ENCODE measurements at regions not wholly inside any gene's neighbourhood (a gene's known extent, or its start where the extent isn't known, plus 50 kb on each side); places are given as distances from the start of the nearest gene placed in this dataset.

DNA sequence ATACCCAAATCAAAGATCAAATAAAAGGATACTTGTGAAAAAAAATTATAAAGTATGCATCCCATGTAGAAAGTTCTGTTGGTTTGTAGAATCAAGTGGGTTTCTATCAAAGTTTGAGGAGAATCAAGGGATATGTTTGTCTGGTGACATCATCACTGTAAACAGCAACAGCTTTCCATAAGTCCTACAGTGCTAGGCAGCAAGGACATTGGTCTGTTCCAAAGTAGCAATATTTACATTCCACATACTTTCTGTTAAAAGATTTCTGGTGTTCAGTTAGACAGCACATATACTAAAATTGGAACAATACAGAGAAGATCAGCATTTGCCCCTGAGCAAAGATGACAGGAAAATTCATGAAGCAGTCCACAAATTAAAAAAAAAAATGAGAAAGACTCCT is 683.9 kb downstream of the XPNPEP1 start:
- ChIA-PET POLR2A (no interaction called here), CTCF (no interaction called here)
- H3K4me3 Mint-ChIP-seq: no peak overlapping the region
- H3K36me3 Mint-ChIP-seq: peaks cover 3% of the 10 kb centered on the region
- H3K9me3 Mint-ChIP-seq: peaks cover 13% of the 10 kb centered on the region
- H3K27ac Mint-ChIP-seq: no peak overlapping the region
- no peaks in the 10 kb centered on the region; the same call in 1 of the 2 replicates for H3K27me3 Mint-ChIP-seq (ENCODE audit: low read depth)
- no peak for TF ChIP-seq ZNF423 (CRISPR knock-in tag; IDR thresholded peaks at IDR 0.05)
- TF ChIP-seq, protein P1, sequence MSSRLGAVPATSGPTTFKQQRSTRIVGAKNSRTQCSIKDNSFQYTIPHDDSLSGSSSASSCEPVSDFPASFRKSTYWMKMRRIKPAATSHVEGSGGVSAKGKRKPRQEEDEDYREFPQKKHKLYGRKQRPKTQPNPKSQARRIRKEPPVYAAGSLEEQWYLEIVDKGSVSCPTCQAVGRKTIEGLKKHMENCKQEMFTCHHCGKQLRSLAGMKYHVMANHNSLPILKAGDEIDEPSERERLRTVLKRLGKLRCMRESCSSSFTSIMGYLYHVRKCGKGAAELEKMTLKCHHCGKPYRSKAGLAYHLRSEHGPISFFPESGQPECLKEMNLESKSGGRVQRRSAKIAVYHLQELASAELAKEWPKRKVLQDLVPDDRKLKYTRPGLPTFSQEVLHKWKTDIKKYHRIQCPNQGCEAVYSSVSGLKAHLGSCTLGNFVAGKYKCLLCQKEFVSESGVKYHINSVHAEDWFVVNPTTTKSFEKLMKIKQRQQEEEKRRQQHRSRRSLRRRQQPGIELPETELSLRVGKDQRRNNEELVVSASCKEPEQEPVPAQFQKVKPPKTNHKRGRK (CRISPR knock-in tag; IDR thresholded peaks at IDR 0.05; ENCODE audit: borderline replicate concordance): no peak
- TF ChIP-seq, protein P2, sequence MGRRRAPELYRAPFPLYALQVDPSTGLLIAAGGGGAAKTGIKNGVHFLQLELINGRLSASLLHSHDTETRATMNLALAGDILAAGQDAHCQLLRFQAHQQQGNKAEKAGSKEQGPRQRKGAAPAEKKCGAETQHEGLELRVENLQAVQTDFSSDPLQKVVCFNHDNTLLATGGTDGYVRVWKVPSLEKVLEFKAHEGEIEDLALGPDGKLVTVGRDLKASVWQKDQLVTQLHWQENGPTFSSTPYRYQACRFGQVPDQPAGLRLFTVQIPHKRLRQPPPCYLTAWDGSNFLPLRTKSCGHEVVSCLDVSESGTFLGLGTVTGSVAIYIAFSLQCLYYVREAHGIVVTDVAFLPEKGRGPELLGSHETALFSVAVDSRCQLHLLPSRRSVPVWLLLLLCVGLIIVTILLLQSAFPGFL (CRISPR knock-in tag; IDR thresholded peaks at IDR 0.05; ENCODE audit: borderline replicate concordance): no peak
- TF ChIP-seq, protein P3, sequence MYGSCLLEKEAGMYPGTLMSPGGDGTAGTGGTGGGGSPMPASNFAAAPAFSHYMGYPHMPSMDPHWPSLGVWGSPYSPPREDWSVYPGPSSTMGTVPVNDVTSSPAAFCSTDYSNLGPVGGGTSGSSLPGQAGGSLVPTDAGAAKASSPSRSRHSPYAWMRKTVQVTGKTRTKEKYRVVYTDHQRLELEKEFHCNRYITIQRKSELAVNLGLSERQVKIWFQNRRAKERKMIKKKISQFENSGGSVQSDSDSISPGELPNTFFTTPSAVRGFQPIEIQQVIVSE (CRISPR knock-in tag; IDR thresholded peaks at IDR 0.05; ENCODE audit: borderline replicate concordance): no peak
- TF ChIP-seq, protein P4, sequence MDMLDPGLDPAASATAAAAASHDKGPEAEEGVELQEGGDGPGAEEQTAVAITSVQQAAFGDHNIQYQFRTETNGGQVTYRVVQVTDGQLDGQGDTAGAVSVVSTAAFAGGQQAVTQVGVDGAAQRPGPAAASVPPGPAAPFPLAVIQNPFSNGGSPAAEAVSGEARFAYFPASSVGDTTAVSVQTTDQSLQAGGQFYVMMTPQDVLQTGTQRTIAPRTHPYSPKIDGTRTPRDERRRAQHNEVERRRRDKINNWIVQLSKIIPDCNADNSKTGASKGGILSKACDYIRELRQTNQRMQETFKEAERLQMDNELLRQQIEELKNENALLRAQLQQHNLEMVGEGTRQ (CRISPR knock-in tag; IDR thresholded peaks at IDR 0.05): no peak
- TF ChIP-seq OVOL2 (CRISPR knock-in tag; IDR thresholded peaks at IDR 0.05; ENCODE audit: borderline replicate concordance): no peak
- ATAC-seq (no peak), DNase-seq (ENCODE audit: low spot score) (no peak)
- H3K4me1 Mint-ChIP-seq: no peaks in the 10 kb centered on the region

DNA sequence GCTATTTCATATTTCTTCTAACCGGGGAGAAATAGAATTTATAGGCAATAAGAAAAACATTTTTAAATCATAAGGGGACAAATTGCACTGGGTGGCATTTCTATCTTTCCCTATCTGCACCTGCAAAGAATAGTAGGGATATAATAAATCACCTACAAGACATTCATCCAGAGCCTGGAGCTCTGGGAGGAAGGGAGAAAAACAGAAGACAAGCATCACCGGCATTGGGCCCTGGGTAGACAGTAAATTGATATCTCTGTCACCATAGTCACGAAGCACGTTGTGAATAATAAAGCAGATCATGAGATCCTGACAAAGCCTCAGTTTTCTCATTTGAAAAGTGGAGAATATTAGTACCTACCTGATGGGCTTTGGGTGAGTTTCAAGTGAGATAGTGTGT is 685.6 kb downstream of the XPNPEP1 start:
- no peaks in the 10 kb centered on the region for H3K36me3 Mint-ChIP-seq
- no peak for TF ChIP-seq CREM (CRISPR knock-in tag; IDR thresholded peaks at IDR 0.05)
- TF ChIP-seq, protein P5, sequence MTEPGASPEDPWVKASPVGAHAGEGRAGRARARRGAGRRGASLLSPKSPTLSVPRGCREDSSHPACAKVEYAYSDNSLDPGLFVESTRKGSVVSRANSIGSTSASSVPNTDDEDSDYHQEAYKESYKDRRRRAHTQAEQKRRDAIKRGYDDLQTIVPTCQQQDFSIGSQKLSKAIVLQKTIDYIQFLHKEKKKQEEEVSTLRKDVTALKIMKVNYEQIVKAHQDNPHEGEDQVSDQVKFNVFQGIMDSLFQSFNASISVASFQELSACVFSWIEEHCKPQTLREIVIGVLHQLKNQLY (CRISPR knock-in tag; IDR thresholded peaks at IDR 0.05): no peak
- TF ChIP-seq, protein P2 (CRISPR knock-in tag; IDR thresholded peaks at IDR 0.05; ENCODE audit: borderline replicate concordance): no peak
- TF ChIP-seq, protein P6, sequence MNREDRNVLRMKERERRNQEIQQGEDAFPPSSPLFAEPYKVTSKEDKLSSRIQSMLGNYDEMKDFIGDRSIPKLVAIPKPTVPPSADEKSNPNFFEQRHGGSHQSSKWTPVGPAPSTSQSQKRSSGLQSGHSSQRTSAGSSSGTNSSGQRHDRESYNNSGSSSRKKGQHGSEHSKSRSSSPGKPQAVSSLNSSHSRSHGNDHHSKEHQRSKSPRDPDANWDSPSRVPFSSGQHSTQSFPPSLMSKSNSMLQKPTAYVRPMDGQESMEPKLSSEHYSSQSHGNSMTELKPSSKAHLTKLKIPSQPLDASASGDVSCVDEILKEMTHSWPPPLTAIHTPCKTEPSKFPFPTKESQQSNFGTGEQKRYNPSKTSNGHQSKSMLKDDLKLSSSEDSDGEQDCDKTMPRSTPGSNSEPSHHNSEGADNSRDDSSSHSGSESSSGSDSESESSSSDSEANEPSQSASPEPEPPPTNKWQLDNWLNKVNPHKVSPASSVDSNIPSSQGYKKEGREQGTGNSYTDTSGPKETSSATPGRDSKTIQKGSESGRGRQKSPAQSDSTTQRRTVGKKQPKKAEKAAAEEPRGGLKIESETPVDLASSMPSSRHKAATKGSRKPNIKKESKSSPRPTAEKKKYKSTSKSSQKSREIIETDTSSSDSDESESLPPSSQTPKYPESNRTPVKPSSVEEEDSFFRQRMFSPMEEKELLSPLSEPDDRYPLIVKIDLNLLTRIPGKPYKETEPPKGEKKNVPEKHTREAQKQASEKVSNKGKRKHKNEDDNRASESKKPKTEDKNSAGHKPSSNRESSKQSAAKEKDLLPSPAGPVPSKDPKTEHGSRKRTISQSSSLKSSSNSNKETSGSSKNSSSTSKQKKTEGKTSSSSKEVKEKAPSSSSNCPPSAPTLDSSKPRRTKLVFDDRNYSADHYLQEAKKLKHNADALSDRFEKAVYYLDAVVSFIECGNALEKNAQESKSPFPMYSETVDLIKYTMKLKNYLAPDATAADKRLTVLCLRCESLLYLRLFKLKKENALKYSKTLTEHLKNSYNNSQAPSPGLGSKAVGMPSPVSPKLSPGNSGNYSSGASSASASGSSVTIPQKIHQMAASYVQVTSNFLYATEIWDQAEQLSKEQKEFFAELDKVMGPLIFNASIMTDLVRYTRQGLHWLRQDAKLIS (CRISPR knock-in tag; IDR thresholded peaks at IDR 0.05; ENCODE audit: borderline replicate concordance): no peak
- TF ChIP-seq, protein P4 (CRISPR knock-in tag; IDR thresholded peaks at IDR 0.05): no peak
- TF ChIP-seq ZNF232 (CRISPR knock-in tag; IDR thresholded peaks at IDR 0.05): no peak
- TF ChIP-seq RORB (CRISPR knock-in tag; IDR thresholded peaks at IDR 0.05): no peak
- no peak for TF ChIP-seq MXD4 (CRISPR knock-in tag; IDR thresholded peaks at IDR 0.05; ENCODE audit: borderline replicate concordance)
- TF ChIP-seq, protein P7, sequence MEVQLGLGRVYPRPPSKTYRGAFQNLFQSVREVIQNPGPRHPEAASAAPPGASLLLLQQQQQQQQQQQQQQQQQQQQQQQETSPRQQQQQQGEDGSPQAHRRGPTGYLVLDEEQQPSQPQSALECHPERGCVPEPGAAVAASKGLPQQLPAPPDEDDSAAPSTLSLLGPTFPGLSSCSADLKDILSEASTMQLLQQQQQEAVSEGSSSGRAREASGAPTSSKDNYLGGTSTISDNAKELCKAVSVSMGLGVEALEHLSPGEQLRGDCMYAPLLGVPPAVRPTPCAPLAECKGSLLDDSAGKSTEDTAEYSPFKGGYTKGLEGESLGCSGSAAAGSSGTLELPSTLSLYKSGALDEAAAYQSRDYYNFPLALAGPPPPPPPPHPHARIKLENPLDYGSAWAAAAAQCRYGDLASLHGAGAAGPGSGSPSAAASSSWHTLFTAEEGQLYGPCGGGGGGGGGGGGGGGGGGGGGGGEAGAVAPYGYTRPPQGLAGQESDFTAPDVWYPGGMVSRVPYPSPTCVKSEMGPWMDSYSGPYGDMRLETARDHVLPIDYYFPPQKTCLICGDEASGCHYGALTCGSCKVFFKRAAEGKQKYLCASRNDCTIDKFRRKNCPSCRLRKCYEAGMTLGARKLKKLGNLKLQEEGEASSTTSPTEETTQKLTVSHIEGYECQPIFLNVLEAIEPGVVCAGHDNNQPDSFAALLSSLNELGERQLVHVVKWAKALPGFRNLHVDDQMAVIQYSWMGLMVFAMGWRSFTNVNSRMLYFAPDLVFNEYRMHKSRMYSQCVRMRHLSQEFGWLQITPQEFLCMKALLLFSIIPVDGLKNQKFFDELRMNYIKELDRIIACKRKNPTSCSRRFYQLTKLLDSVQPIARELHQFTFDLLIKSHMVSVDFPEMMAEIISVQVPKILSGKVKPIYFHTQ (CRISPR knock-in tag; IDR thresholded peaks at IDR 0.05): no peak
- no peak for TF ChIP-seq ZNF396 (CRISPR knock-in tag; IDR thresholded peaks at IDR 0.05; ENCODE audit: borderline replicate concordance)
- DNase-seq (ENCODE audit: low spot score) (no peak), ATAC-seq (no peak)
- H3K4me1 Mint-ChIP-seq: no peaks in the 10 kb centered on the region
- ChIA-PET POLR2A (no interaction called here), CTCF (no interaction called here)
- no peak overlapping the region for H3K4me3 Mint-ChIP-seq
- peaks cover 4% of the 10 kb centered on the region for H3K9me3 Mint-ChIP-seq
- H3K27ac Mint-ChIP-seq: no peak overlapping the region
- H3K27me3 Mint-ChIP-seq (ENCODE audit: low read depth): no peaks in the 10 kb centered on the region; the same call in 1 of the 2 replicates

All from WTC11 (cell line).